MCF 10A (cell line): ENCODE measurements at regions not wholly inside any gene's neighbourhood (a gene's known extent, or its start where the extent isn't known, plus 50 kb on each side); places are given as distances from the start of the nearest gene placed in this dataset.

Experiments
- BruUV-seq: library from RNA; stranded (reverse); fragments of 400-500 nt; replicated peaks from 2 replicates; lab custom pipeline; 2021; lab: Mats Ljungman, UMichigan
- CTCF ChIA-PET: fragments of 300-600 bp; sonication (Branson Sonifier 250); formaldehyde crosslinking; extraction: SDS; loops from one replicate; lab custom pipeline; 2021; ENCODE audit warnings: antibody characterized with exemption, inconsistent platforms; lab: Yijun Ruan, JAX
- POLR2A ChIA-PET: fragments of 300-600, 350-650 bp; sonication (Branson Sonifier 250); formaldehyde crosslinking; extraction: SDS; loops from one replicate; lab custom pipeline; 2020; ENCODE audit warnings: antibody characterized with exemption, inconsistent platforms; lab: Yijun Ruan, JAX
- DNase-seq: peaks from one replicate; pipeline ENCODE4 v3.0.0-alpha.2; 2018; ENCODE audit not compliant: unreplicated experiment
- H3K27ac Mint-ChIP-seq: one replicate; pipeline ENCODE4 v1.8.0; 2022; ENCODE audit warnings: mild to moderate bottlenecking, low read depth, mixed read lengths; ENCODE audit not compliant: unreplicated experiment
- H3K27me3 Mint-ChIP-seq: one replicate; pipeline ENCODE4 v1.8.0; 2022; ENCODE audit warnings: mixed read lengths; ENCODE audit not compliant: insufficient read depth, unreplicated experiment
- H3K36me3 Mint-ChIP-seq: one replicate; pipeline ENCODE4 v1.8.0; 2022; ENCODE audit warnings: mild to moderate bottlenecking, moderate library complexity, mixed read lengths; ENCODE audit not compliant: insufficient read depth, unreplicated experiment
- H3K4me1 Mint-ChIP-seq: one replicate; pipeline ENCODE4 v1.8.0; 2022; ENCODE audit warnings: mixed read lengths; ENCODE audit not compliant: insufficient read depth, unreplicated experiment
- H3K4me3 Mint-ChIP-seq: one replicate; pipeline ENCODE4 v1.8.0; 2022; ENCODE audit warnings: mild to moderate bottlenecking, moderate library complexity, mixed read lengths; ENCODE audit not compliant: unreplicated experiment
- H3K9me3 Mint-ChIP-seq: one replicate; pipeline ENCODE4 v1.8.0; 2022; ENCODE audit warnings: mixed read lengths; ENCODE audit not compliant: unreplicated experiment
- CTCF ChIP-seq: fragments of 200-600 bp; IDR thresholded peaks from one replicate; pipeline ENCODE4 v1.8.0; 2022; ENCODE audit warnings: antibody characterized with exemption, mild to moderate bottlenecking; ENCODE audit not compliant: unreplicated experiment
- intact Hi-C: fragments of 100-400 bp; cut with micrococcal nuclease; formaldehyde crosslinking; loops from 2 replicates; pipeline ENCODE4 v1.14.1; 2022

- H3K36me3 Mint-ChIP-seq = no peaks in the 10 kb centered on the region
- no peaks in the 10 kb centered on the region for H3K4me1 Mint-ChIP-seq
- no peak for DNase-seq
- H3K4me3 Mint-ChIP-seq = no peak overlapping the region
- intact Hi-C loops = no loop called here
- BruUV-seq = no TSS peak
- ChIA-PET CTCF (interaction anchor here (0.6 kb wide), 1 partner anchor 446 kb away, joined by 3 read pairs; no protein-coding TSS in a partner anchor), POLR2A (no interaction called here)
- H3K9me3 Mint-ChIP-seq = peaks cover 15% of the 10 kb centered on the region
- no peak overlapping the region for H3K27ac Mint-ChIP-seq
- no peak for TF ChIP-seq CTCF
- no peaks in the 10 kb centered on the region for H3K27me3 Mint-ChIP-seq
These were observed 1121.1 kb upstream of the ADGRL3 start for GRCh38 chr4:60078984-60079383.

- CTCF ChIA-PET = no interaction called here
- no peak for TF ChIP-seq CTCF
- no peak for DNase-seq
- POLR2A ChIA-PET = no interaction called here
- Mint-ChIP-seq H3K27me3 (no peaks in the 10 kb centered on the region), H3K27ac (no peak overlapping the region), H3K4me1 (no peaks in the 10 kb centered on the region), H3K36me3 (no peaks in the 10 kb centered on the region), H3K9me3 (peaks cover 9% of the 10 kb centered on the region), H3K4me3 (no peak overlapping the region)
- intact Hi-C loops = no loop called here
- BruUV-seq = no TSS peak
These were observed 1118.3 kb upstream of the ADGRL3 start for GRCh38 chr4:60081839-60082238.

- no peak overlapping the region for H3K4me3 Mint-ChIP-seq
- no peak overlapping the region for H3K27ac Mint-ChIP-seq
- DNase-seq = no peak
- intact Hi-C loops = no loop called here
- no peaks in the 10 kb centered on the region for H3K36me3 Mint-ChIP-seq
- ChIA-PET POLR2A (no interaction called here), CTCF (no interaction called here)
- no TSS peak for BruUV-seq
- H3K27me3 Mint-ChIP-seq = no peaks in the 10 kb centered on the region
- no peaks in the 10 kb centered on the region for H3K4me1 Mint-ChIP-seq
- no peaks in the 10 kb centered on the region for H3K9me3 Mint-ChIP-seq
- TF ChIP-seq CTCF = no peak
These were observed 1111.2 kb upstream of the ADGRL3 start for GRCh38 chr4:60088807-60089486.

- Mint-ChIP-seq H3K4me1 (no peaks in the 10 kb centered on the region), H3K36me3 (no peaks in the 10 kb centered on the region), H3K9me3 (no peaks in the 10 kb centered on the region), H3K27me3 (no peaks in the 10 kb centered on the region), H3K27ac (no peak overlapping the region), H3K4me3 (no peak overlapping the region)
- CTCF ChIA-PET = no interaction called here
- intact Hi-C loops = no loop called here
- POLR2A ChIA-PET = no interaction called here
- no peak for TF ChIP-seq CTCF
- BruUV-seq = no TSS peak
- no peak for DNase-seq
These were observed 1110.4 kb upstream of the ADGRL3 start for GRCh38 chr4:60089546-60090273.
